ENCODE measurements at regions not wholly inside any gene's neighbourhood (a gene's known extent, or its start where the extent isn't known, plus 50 kb on each side); places are given as distances from the start of the nearest gene placed in this dataset.

DNA sequence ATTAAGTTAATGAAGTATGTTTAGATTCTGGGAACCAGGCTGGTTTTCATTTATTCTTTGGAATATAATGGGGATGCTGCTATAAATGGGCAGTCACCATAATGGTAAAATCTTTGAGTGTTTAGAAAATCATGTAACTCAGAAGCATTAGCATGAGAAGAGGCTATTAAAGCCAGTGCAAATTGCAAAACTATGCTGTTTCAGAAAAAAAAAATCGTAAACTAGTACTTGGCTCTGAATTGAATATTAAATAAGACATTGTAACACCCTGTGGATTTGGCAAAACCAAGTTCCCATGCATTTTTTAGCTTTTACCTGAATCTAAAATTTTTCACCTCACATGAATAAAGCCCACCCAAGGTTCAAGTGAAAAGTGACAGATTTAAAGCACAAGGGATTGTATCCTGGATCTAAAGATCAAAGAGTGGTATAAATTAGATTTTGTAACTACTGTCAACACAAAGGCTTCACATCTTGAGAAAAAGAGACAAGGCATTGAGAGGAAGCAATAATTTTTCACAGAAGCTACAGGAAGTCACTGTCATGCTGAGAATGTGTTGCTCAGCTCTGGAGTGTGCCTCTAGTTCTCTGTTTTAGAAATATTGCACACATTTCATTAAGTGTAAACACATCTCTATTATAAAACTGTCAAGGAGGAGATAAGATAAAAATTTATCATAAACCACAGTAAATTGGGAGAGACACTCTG lies 142.2 kb downstream of the ABCA8 start:
- DNase-seq (ENCODE audit: low spot score, unreplicated experiment), result no peak
- Mint-ChIP-seq H3K9me3 (ENCODE audit: low read depth) (peaks cover 3% of the 10 kb centered on the region), H3K27ac (no peak overlapping the region), H3K4me1 (ENCODE audit: low read depth) (no peaks in the 10 kb centered on the region), H3K36me3 (ENCODE audit: insufficient read depth) (no peaks in the 10 kb centered on the region), H3K4me3 (ENCODE audit: low read depth) (no peak overlapping the region), H3K27me3 (no peaks in the 10 kb centered on the region)
- TF ChIP-seq, protein P1, sequence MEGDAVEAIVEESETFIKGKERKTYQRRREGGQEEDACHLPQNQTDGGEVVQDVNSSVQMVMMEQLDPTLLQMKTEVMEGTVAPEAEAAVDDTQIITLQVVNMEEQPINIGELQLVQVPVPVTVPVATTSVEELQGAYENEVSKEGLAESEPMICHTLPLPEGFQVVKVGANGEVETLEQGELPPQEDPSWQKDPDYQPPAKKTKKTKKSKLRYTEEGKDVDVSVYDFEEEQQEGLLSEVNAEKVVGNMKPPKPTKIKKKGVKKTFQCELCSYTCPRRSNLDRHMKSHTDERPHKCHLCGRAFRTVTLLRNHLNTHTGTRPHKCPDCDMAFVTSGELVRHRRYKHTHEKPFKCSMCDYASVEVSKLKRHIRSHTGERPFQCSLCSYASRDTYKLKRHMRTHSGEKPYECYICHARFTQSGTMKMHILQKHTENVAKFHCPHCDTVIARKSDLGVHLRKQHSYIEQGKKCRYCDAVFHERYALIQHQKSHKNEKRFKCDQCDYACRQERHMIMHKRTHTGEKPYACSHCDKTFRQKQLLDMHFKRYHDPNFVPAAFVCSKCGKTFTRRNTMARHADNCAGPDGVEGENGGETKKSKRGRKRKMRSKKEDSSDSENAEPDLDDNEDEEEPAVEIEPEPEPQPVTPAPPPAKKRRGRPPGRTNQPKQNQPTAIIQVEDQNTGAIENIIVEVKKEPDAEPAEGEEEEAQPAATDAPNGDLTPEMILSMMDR (IDR thresholded peaks at IDR 0.05; ENCODE audit: unreplicated experiment), result no peak

- Mint-ChIP-seq H3K36me3 (ENCODE audit: insufficient read depth) (no peaks in the 10 kb centered on the region), H3K4me3 (ENCODE audit: low read depth) (no peak overlapping the region), H3K9me3 (ENCODE audit: low read depth) (peaks cover 8% of the 10 kb centered on the region), H3K27ac (no peak overlapping the region), H3K4me1 (ENCODE audit: low read depth) (no peaks in the 10 kb centered on the region), H3K27me3 (no peaks in the 10 kb centered on the region)
- TF ChIP-seq, protein P1 (IDR thresholded peaks at IDR 0.05; ENCODE audit: unreplicated experiment), result no peak
- no peak for DNase-seq (ENCODE audit: low spot score, unreplicated experiment)
These were observed 146.0 kb downstream of the ABCA8 start for GRCh38 chr17:68809148-68809547.

GRCh38 chr17:68807998-68808772 lies 147.0 kb downstream of the ABCA8 start:
- Mint-ChIP-seq H3K27ac (no peak overlapping the region), H3K27me3 (no peaks in the 10 kb centered on the region), H3K4me1 (ENCODE audit: low read depth) (peaks cover 4% of the 10 kb centered on the region), H3K4me3 (ENCODE audit: low read depth) (no peak overlapping the region), H3K9me3 (ENCODE audit: low read depth) (peaks cover 8% of the 10 kb centered on the region), H3K36me3 (ENCODE audit: insufficient read depth) (no peaks in the 10 kb centered on the region)
- no peak for DNase-seq (ENCODE audit: low spot score, unreplicated experiment)
- TF ChIP-seq, protein P1 (IDR thresholded peaks at IDR 0.05; ENCODE audit: unreplicated experiment), result no peak

DNA sequence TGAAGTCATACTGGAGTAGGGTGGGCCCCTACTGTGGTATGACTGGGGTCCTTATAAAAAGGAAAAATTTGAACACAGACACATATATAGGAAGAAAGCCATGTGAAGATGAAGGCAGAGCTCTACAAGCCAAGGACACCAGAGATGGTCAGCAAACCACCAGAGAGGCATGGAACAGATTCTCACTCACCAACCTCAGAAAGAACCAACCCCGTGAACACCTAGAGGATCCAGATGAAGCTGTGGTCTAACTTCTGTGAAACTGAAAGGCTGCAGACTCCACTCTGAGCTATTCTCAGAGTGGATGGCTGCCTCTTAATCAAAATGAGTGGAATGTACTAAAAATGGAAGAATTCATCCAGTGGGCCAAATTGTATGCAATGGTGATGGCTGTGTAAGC lies 149.6 kb downstream of the ABCA8 start:
- H3K9me3 Mint-ChIP-seq (ENCODE audit: low read depth), result peaks cover 5% of the 10 kb centered on the region
- no peak overlapping the region for H3K4me3 Mint-ChIP-seq (ENCODE audit: low read depth)

More for the DNA sequence above, 149.6 kb downstream of the ABCA8 start:
- H3K27ac Mint-ChIP-seq, result no peak overlapping the region
- no peaks in the 10 kb centered on the region for H3K27me3 Mint-ChIP-seq
- H3K36me3 Mint-ChIP-seq (ENCODE audit: insufficient read depth), result no peaks in the 10 kb centered on the region
- DNase-seq (ENCODE audit: low spot score, unreplicated experiment), result no peak
- TF ChIP-seq, protein P1 (IDR thresholded peaks at IDR 0.05; ENCODE audit: unreplicated experiment), result no peak
- H3K4me1 Mint-ChIP-seq (ENCODE audit: low read depth), result peaks cover 8% of the 10 kb centered on the region
